ENCODE measurements at regions not wholly inside any gene's neighbourhood (a gene's known extent, or its start where the extent isn't known, plus 50 kb on each side); places are given as distances from the start of the nearest gene placed in this dataset.
"Not testable (repeated sequence)": the region's sequence is repeated elsewhere in the genome, so short reads cannot be mapped to it uniquely, and the experiment has no call there.

DNA sequence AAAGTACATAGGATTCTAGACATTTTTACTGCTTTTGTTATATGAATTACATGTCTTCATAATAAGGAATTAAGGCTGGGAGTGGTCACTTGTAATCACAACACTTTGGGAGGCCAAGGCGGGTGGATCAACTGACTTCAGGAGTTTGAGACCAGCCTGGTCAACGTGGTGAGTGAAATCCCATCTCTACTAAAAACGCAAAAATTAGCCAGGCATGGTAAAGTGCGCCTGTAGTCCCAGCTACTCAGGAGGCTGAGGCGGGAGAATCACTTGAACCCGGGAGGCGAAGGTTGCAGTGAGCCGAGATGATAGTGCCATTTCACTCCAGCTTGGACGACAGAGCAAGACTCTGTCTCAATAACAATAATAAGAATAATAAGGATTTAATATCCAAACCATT lies 663.8 kb upstream of the TPTE start:
- TF ChIP-seq CTCF (IDR thresholded peaks at IDR 0.05; ENCODE audit: low read depth, low read length, poor library complexity, severe bottlenecking); EZH2phosphoT487 (IDR thresholded peaks at IDR 0.05; ENCODE audit: borderline replicate concordance, low read length): not testable (repeated sequence)

Measured in DOHH2 (cell line).